ENCODE measurements at regions not wholly inside any gene's neighbourhood (a gene's known extent, or its start where the extent isn't known, plus 50 kb on each side); places are given as distances from the start of the nearest gene placed in this dataset.
"Not testable (repeated sequence)": the region's sequence is repeated elsewhere in the genome, so short reads cannot be mapped to it uniquely, and the experiment has no call there.

DNA sequence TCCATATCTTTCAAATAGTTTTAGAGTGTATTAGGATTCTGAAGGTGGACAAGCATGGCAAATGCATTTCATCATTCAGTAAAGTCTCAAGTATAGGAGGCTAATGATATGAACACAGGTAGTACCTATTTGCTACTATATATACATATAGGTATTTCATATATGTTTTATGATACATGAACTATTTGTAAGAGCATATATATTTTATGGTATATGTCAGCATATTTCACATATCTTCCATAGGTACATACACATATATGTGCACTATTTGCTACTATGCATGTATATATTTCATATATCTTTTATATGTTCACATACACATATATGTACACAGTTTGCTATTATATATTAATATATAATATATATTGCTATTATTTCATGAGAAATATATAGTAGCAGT lies 1291.7 kb upstream of the MIR17HG start:
- in situ Hi-C loops (cut with HindIII; ENCODE audit: low pct_ligation_motif_present, low pct_unique_long_range_greater_than_20kb, low sequenced_read_pairs) = no loop called here
- DNase-seq = no peak

DNA sequence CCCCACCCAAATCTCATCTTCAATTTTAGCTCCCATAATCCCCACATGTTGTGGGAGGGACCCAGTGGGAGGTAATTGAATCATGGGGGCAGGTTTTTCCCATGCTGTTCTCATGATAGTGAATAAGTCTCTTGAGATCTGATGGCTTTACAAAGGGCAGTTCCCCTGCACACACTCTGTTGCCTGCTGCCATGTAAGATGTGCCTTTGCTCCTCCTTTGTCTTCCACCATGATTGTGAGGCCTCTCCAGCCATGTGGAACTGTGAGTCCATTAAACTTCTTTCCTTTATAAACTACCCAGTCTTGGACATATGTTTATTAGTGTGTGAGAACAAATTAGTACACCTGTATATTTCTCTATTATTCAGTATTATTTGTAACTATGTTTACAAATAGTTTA lies 1283.3 kb upstream of the MIR17HG start:
- DNase-seq; in situ Hi-C loops (cut with HindIII; ENCODE audit: low pct_ligation_motif_present, low pct_unique_long_range_greater_than_20kb, low sequenced_read_pairs): not testable (repeated sequence)

DNA sequence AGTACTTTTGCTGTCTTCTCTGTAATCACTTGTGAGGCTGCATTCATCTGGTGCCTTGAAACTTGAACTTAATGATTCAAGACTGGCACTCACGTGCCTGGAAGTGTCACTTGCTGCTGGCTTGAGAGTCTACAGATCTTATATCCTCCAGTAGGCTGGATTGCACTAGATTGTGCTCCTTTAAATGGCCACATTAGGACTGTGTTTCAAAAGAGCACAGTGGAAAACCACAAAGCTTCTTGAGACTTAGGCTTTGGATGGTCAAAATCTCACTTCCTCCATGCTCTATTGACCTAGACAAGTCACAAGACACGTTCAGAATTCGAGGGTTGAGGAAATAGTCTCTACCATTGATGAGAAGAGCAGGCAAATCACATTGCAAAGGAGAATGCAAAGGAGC lies 1278.8 kb upstream of the MIR17HG start:
- DNase-seq = no peak
- in situ Hi-C loops (cut with HindIII; ENCODE audit: low pct_ligation_motif_present, low pct_unique_long_range_greater_than_20kb, low sequenced_read_pairs) = no loop called here

DNA sequence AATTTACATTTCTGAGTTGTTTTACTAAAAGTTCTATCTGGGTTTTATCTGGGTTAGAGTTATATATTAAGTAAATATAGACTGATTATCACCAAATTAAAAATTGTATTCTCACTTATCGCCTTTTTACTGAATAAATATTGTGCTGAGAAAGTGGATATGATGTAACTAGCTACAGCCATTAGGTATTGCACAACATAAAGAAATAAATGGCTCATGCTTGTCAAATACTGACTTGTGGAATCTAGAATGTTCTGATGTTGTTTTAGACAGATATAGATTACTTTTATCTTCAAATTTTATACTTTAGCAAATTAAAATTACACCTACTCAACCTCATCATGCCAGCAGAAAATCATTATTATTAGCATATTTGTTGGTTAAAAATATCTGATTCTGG lies 1277.1 kb upstream of the MIR17HG start:
- DNase-seq = no peak
- in situ Hi-C loops (cut with HindIII; ENCODE audit: low pct_ligation_motif_present, low pct_unique_long_range_greater_than_20kb, low sequenced_read_pairs) = no loop called here

DNA sequence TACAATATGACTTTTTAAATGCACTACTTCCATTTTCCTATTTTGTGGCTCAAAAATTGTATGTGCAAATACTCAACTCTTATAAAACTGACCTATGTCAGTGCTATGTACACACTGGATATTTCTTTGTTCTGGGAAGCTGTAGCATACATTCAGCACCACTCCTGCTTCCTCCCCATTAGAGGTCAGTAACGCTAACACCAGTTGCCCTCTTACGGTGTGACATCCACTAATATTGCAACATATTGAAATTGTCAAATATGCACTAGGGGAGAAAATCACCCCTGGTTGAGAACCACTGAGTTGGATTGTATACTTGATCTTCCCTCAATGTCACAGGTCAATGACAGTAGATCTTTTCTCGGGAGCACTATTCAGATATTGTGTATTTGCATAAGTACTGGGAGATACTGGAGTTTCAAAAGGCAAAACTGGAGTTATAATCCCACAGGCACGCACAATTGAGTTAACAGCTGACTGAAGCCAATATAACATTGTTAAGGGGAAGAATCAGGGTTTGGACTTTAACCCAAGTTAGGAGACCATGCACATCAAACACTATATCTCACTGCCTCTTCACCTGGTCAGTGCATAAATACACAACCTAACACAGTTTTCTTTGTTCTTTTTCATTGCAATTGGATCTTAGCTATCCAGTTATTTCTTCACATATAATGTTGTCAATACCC lies 1276.5 kb upstream of the MIR17HG start:
- in situ Hi-C loops (cut with HindIII; ENCODE audit: low pct_ligation_motif_present, low pct_unique_long_range_greater_than_20kb, low sequenced_read_pairs) = no loop called here
- DNase-seq = no peak

DNA sequence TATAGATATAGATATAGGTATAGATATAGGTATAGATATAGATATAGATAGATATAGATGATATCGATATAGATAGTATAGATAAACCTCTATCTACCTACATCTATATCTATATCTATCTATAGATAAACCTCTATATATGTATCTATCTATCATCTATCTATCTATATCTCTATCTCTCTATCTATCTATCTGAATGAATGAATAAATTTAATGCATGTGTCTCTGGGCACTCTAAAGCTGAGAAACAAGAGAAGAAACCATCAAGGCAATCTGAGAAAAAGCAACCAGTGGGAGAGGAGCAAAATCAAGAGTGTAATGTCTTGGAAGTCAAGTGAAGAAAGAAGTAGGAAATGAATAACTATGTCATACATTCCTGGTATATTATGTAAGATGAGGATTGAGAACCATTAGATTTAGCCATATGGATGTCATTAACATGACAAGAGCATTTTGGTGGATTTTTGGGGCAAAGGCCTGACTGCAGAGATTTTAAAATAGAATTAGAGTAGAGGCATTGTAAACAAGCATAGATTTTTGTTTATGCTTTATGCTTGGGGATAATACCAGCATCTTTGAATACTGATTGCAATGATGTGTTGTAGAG lies 1262.7 kb upstream of the MIR17HG start:
- DNase-seq = no peak
- in situ Hi-C loops (cut with HindIII; ENCODE audit: low pct_ligation_motif_present, low pct_unique_long_range_greater_than_20kb, low sequenced_read_pairs) = no loop called here

DNA sequence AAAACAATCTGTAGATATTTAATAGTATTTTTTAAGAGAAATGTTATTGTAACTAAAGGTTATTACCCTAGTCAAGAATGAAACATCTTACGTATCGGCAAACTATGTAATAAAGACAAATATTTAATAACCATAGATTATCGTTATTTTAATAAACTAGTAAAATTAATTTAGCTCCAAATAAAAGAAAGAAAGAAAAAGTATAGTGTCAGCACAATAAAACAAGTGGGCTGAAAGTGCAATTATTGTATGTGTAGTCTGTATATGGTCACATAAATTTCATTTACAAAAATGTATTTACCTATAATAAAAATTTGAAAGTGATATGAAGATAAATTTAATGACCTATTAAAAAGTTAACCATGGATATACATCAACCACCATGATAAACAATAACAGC lies 1258.4 kb upstream of the MIR17HG start:
- no peak for DNase-seq
- in situ Hi-C loops (cut with HindIII; ENCODE audit: low pct_ligation_motif_present, low pct_unique_long_range_greater_than_20kb, low sequenced_read_pairs) = no loop called here

DNA sequence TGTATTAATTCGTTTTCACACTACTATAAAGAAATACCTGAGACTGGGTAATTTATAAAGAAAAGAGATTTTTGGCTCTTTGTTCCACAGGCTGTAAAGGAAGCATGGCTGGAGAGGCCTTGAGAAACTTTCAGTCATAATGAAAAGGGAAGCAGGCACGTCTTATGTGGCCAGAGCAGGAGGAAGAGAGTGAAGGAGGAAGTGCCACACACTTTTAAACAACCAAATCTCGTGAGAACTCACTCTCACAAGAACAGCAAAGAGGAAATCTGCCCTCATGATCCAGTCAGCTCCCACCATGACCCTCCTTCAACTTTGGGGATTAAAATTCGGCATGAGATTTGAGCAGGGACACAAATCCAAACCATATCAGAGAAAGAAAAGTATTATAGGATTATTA lies 1255.9 kb upstream of the MIR17HG start:
- DNase-seq = no peak

DNA sequence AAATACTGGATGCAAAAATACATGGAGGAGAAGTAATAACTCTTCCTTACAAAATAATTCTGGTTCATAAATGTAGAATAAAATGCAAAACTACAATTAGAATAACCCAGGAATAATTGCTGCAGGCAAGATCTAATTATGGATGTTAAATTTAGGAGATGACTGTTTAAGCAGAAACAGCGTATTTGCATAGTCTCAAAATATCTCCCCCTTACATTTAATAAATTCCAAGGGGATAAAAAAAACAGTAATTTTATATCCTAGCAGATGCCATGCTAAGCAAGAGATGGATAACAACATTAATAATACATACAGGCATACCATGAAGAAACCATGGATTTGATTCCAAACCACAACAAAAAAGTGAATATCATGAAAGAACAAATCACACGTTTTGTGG lies 1253.1 kb upstream of the MIR17HG start:
- in situ Hi-C loops (cut with HindIII; ENCODE audit: low pct_ligation_motif_present, low pct_unique_long_range_greater_than_20kb, low sequenced_read_pairs) = no loop called here
- no peak for DNase-seq

More for the DNA sequence above, 1255.9 kb upstream of the MIR17HG start:
- in situ Hi-C loops (cut with HindIII; ENCODE audit: low pct_ligation_motif_present, low pct_unique_long_range_greater_than_20kb, low sequenced_read_pairs) = no loop called here

DNA sequence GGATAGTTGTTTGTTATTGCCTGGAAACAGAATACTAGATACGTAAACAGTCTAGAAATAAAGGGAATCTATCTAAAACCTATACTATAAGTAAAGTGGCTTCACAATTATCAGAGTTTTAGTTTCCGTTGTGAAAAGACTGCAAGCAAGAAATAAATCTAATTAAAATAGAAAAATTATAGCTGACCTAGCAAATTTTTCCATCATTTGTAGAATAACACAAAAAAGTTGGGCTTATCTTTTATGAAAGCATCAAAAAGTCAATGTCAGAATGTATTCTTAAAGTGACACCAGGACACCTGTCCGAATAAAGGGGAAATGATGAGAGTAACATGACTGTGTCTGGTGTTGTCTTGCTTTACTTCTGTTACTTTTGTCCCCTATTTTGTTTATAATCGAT lies 1248.9 kb upstream of the MIR17HG start:
- DNase-seq = no peak
- in situ Hi-C loops (cut with HindIII; ENCODE audit: low pct_ligation_motif_present, low pct_unique_long_range_greater_than_20kb, low sequenced_read_pairs) = no loop called here

DNA sequence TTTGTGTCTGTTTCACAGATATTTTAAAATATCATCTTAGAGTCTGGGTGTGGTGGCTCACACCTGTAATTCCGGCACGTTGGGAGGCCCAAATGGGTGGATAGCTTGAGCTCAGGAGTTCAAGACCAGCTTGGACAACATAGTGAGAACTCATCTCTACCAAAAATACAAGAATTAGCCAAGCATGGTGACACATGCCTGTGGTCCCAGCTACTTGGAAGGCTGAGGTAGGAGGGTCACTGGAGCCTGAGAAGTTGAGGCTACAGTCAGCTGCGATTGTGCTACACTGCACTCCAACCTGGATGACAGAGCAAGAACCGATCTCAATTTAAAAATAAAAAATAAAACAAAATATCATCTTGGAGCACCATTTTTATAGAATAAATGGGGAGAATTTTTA lies 1247.6 kb upstream of the MIR17HG start:
- in situ Hi-C loops (cut with HindIII; ENCODE audit: low pct_ligation_motif_present, low pct_unique_long_range_greater_than_20kb, low sequenced_read_pairs) = no loop called here
- no peak for DNase-seq

DNA sequence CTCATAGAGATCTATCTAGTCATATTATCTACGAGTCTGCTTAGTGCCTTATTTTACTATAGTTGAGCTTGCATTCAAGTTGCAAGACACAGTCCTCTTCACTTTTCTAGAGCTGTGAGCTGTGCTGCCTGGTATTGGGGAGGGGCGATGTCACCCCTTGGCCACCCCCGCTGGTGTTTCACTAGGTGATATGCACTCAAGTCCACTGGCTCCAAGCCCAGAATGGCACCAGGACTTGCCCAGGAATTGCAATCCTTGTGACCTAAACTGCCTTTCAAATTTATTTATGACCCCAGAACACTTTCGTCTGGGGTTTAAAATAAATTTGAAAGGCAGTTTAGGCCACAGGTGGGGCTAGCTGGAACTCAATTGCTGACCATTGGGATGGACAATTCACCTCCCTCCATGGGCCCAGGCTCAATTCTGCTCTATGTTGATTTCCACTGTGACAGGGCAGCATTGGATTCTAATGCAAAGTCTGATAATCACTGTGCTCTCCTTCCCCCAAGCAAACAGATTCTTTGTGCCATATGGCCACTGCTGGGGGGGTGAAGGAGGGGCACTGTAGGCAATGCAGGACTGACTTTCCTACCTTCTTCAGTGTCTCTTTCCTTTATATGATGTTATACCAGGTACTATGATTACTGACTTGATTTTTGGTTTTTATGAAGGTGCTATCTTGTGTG lies 1244.2 kb upstream of the MIR17HG start:
- in situ Hi-C loops (cut with HindIII; ENCODE audit: low pct_ligation_motif_present, low pct_unique_long_range_greater_than_20kb, low sequenced_read_pairs) = no loop called here
- DNase-seq = no peak

DNA sequence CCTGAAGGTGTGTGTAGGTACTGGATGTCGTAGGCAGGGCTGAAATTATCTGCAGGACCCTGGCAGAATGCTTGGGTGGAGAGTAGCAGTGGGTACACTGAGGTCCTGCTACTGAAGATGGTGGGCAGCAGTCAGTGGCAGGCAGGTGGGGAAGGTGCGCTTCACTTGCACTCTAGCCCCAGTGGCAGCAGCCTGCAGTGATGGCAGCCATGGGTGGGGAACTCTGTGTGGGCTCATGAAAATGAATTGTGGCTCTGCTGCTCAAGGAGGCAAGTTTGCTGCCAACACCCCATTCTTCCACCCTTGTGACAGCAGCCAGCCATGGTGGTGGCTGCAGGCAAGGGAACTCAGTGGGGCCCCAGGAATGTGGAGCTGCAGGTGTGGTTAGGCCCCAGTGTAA lies 1242.7 kb upstream of the MIR17HG start:
- in situ Hi-C loops (cut with HindIII; ENCODE audit: low pct_ligation_motif_present, low pct_unique_long_range_greater_than_20kb, low sequenced_read_pairs) = no loop called here
- no peak for DNase-seq

DNA sequence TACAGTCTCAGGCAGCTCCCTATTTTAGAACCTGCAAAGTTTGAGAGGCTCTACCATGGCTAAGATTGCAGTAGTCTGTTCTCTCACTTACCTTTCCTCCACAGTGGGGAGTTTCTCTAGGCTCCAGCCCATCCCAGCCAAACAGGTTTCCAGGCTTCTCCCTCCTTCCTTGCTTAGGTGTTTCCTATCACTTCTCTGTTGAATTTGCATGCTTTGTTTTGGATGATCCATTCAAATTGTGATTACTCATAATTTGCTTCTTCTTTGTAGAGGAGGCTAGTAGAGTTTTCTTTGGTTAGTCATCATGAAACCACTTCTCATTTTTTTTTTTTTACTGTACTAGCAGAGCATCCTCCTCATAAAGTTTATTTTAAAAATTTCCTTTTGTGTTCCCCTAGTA lies 1242.2 kb upstream of the MIR17HG start:
- peak; percentile 5 for DNase-seq
- in situ Hi-C loops (cut with HindIII; ENCODE audit: low pct_ligation_motif_present, low pct_unique_long_range_greater_than_20kb, low sequenced_read_pairs) = no loop called here

DNA sequence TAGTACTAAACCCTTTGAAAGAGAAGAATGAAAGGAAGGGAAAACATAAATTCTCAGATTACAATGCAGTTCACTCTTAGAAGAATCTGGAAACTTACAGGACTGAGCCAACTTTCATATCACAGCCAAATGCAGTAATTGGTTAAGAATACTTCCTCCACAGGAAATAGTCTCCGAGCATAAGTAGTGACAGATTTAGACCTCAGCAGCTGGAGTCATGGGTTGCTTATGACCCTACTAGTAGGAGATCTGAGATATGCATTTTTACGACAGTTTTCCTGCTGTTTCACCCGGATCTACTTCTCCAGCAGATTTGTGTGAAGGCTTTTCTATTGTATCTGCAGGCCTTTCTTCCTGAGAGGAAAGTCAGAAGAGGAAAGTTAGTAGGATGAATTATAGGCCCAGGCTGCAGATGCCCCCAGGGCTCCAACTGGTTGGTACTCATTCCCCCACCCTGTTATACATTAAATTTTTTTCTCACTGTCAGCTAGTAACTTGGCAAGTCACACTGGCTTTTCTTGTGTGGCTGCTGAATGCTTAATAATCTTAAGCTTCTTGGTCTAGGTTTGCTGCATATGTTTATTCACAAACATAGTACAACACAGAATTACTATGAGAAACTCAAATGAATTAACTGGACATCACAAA lies 1241.5 kb upstream of the MIR17HG start:
- no peak for DNase-seq
- in situ Hi-C loops (cut with HindIII; ENCODE audit: low pct_ligation_motif_present, low pct_unique_long_range_greater_than_20kb, low sequenced_read_pairs) = no loop called here

DNA sequence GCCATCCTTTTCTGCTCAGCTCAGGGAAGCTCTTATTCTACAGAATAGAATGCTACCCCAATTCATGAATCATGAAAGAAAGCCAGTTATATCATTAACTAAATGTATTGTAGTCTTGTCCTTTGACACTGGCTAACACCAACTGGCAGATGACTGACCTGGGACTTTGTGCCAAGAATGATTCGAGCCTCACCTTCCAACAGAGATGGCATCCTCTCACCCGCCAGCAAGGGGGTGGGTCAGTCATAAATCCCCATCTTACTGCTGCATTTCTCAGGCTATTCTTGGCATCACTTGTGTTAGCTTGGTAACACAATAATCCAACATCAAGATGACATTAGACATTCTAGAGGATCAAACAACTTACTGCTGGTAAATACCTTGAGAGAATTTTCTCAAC lies 1239.8 kb upstream of the MIR17HG start:
- in situ Hi-C loops (cut with HindIII; ENCODE audit: low pct_ligation_motif_present, low pct_unique_long_range_greater_than_20kb, low sequenced_read_pairs) = no loop called here
- peak; percentile 6 for DNase-seq

DNA sequence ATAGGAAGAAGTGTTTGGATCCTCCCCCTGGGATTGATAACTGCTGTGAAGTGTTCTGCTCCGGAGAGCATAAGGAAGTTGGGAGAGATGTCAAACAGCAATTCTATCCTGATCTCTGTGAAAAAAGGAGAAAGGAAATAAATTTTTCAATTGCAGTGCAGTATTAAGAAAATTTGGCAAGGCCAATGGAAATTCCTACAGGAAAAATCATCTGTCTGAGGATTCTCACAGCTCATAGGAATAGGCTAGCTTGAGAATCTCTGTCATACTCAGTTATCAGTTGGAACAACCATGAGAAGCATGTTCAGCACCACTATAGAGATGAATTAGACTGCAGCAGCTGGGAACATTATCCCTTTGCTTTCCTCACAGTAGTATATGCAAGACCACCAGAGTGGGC lies 1238.9 kb upstream of the MIR17HG start:
- no peak for DNase-seq
- in situ Hi-C loops (cut with HindIII; ENCODE audit: low pct_ligation_motif_present, low pct_unique_long_range_greater_than_20kb, low sequenced_read_pairs) = no loop called here

DNA sequence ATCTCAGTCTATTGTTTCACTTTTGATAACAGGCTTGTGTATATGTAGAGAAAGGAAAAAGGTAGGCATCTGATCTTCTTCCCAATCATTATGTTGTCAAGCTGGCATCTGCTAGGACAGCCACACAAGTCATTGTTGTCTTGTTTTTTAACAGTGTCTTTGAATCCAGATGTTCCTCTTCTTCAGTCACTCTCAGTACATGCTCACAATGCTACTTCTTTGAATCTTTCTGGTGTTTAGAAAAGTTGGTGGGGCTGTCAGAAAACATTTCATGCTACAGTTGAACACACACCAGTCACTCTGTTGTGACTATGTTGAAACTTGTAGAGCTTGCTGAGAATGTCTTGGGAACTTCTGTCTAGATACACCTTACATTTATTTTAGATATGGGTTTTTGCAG lies 1231.4 kb upstream of the MIR17HG start:
- DNase-seq = no peak
- in situ Hi-C loops (cut with HindIII; ENCODE audit: low pct_ligation_motif_present, low pct_unique_long_range_greater_than_20kb, low sequenced_read_pairs) = no loop called here

DNA sequence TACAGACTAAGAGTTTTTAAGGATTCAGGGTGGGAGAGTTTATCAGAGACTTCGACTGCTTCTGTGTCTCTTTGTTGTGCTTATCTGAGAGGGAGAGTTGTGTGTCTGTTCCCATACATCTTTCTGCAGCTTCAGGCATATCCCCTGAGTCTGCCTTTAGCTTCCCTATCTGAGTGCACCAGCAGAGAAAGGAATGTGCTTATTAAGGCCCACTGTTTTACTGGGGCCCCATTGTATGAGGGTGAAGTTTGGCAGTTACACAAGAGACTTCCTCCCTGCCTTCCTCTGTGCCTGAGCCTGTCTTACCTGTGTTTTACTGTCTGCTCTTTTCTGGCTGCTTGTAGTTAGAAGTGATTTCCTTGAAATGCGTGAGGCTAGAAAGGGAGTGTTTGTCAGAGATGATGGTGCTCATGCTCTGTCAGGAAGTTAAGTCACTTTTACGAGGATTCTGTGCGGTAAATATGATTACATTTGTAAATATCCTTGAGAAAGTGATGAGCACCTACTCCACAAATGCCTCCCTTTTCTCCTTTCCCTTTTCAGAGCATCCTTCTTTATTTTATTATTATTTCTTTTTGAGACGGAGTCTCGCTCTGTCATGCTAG lies 1228.9 kb upstream of the MIR17HG start:
- in situ Hi-C loops (cut with HindIII; ENCODE audit: low pct_ligation_motif_present, low pct_unique_long_range_greater_than_20kb, low sequenced_read_pairs) = no loop called here
- no peak for DNase-seq
